NB4 (cell line): ENCODE measurements at regions not wholly inside any gene's neighbourhood (a gene's known extent, or its start where the extent isn't known, plus 50 kb on each side); places are given as distances from the start of the nearest gene placed in this dataset.

ENCODE experiments used
- CTCF ChIP-seq: IDR thresholded peaks from one replicate; pipeline ENCODE4 v1.5.1; 2012; ENCODE audit warnings: low read depth, low read length
- POLR2A ChIP-seq: IDR thresholded peaks from 2 replicates; pipeline ENCODE4 v1.6.1; 2011; ENCODE audit warnings: mild to moderate bottlenecking; ENCODE audit not compliant: insufficient read length; ENCODE audit errors: extremely low read depth

- no peak for TF ChIP-seq CTCF
- no peak for TF ChIP-seq POLR2A
Observed at GRCh38 chr11:37378958-37379357, 780.9 kb upstream of the RAG2 start.
